Mesendoderm (in vitro differentiated cells): ENCODE measurements at regions not wholly inside any gene's neighbourhood (a gene's known extent, or its start where the extent isn't known, plus 50 kb on each side); places are given as distances from the start of the nearest gene placed in this dataset.
"Not testable (repeated sequence)": the region's sequence is repeated elsewhere in the genome, so short reads cannot be mapped to it uniquely, and the experiment has no call there.

Experiments used
- DNase-seq: peaks from one replicate; pipeline ENCODE4 v3.0.0; 2013
- H2AK5ac ChIP-seq: 2 replicates; pipeline ENCODE4 v1.6.1; 2013; ENCODE audit warnings: low read length, inconsistent platforms
- H2BK120ac ChIP-seq: 2 replicates; pipeline ENCODE4 v1.6.1; 2013; ENCODE audit warnings: low read depth, mild to moderate bottlenecking, low read length, moderate library complexity, mixed read lengths
- H2BK15ac ChIP-seq: replicated peaks from 2 replicates; pipeline ENCODE4 v1.6.1; 2013; ENCODE audit warnings: low read depth, mild to moderate bottlenecking, moderate library complexity
- H2BK5ac ChIP-seq: 2 replicates; pipeline ENCODE4 v1.6.1; 2013; ENCODE audit warnings: low read length, inconsistent platforms
- H3K18ac ChIP-seq: 2 replicates; pipeline ENCODE4 v1.6.1; 2013; ENCODE audit warnings: mild to moderate bottlenecking, low read length, mixed read lengths
- H3K23ac ChIP-seq: one replicate; pipeline ENCODE4 v1.6.1; 2013; ENCODE audit warnings: low read length
- H3K27ac ChIP-seq: 2 replicates; pipeline ENCODE4 v1.5.1; 2013; ENCODE audit warnings: low read depth, mild to moderate bottlenecking, inconsistent platforms, low read length, moderate library complexity
- H3K27me3 ChIP-seq: 2 replicates; pipeline ENCODE4 v1.6.1; 2013; ENCODE audit warnings: low read length, control low read depth, mild to moderate bottlenecking, inconsistent platforms; ENCODE audit not compliant: insufficient read depth, poor library complexity
- H3K36me3 ChIP-seq: 2 replicates; pipeline ENCODE4 v1.6.1; 2013; ENCODE audit warnings: low read length, inconsistent platforms; ENCODE audit not compliant: control insufficient read depth, insufficient read depth
- H3K4ac ChIP-seq: one replicate; pipeline ENCODE4 v1.6.1; 2013; ENCODE audit warnings: low read depth, mild to moderate bottlenecking, low read length, moderate library complexity
- H3K4me1 ChIP-seq: 2 replicates; pipeline ENCODE4 v1.6.1; 2013; ENCODE audit warnings: low read depth, low read length, inconsistent platforms; ENCODE audit not compliant: control insufficient read depth
- H3K4me2 ChIP-seq: 2 replicates; pipeline ENCODE4 v1.6.1; 2013; ENCODE audit warnings: low read length
- H3K4me3 ChIP-seq: 2 replicates; pipeline ENCODE4 v1.5.1; 2013; ENCODE audit warnings: mild to moderate bottlenecking, low read length
- H3K56ac ChIP-seq: one replicate; pipeline ENCODE4 v1.6.1; 2013; ENCODE audit warnings: low read length
- H3K79me1 ChIP-seq: 2 replicates; pipeline ENCODE4 v1.6.1; 2013; ENCODE audit warnings: low read length, inconsistent platforms
- H3K79me2 ChIP-seq: 2 replicates; pipeline ENCODE4 v1.6.1; 2013; ENCODE audit warnings: mild to moderate bottlenecking, low read length; ENCODE audit not compliant: control insufficient read depth, insufficient read depth
- H3K9ac ChIP-seq: 2 replicates; pipeline ENCODE4 v1.6.1; 2013; ENCODE audit warnings: low read length, inconsistent platforms
- H4K5ac ChIP-seq: one replicate; pipeline ENCODE4 v1.6.1; 2013; ENCODE audit warnings: low read length
- H4K8ac ChIP-seq: one replicate; pipeline ENCODE4 v1.6.1; 2013; ENCODE audit warnings: low read depth, mild to moderate bottlenecking, control low read depth, low read length, moderate library complexity
- WGBS: extraction: QIAGEN DNeasy Blood & Tissue Kit; methylation state at CpG from one replicate; pipeline ENCODE4 v1.1.7; 2013; ENCODE audit warnings: low lambda C conversion rate, missing lambda C conversion rate; ENCODE audit not compliant: insufficient coverage; ENCODE audit errors: extremely low coverage; 5-methylcytosine and 5-hydroxymethylcytosine counted together

DNA sequence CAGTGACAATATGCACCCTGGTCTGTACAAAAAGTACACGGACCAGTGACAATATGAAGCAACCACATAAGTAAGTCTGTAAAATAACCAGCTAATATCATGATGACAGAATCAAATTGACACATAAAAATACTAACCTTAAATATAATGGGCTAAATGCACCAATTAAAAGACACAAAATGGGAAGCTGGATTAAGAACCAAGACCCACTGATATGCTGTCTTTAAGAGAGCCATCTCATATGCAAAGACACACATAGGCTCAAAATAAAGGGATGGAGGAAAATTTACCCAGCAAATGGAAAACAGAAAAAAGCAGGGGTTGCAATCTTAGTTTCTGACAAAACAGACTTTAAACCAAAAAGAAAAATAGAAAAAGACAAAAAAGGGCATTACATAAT, 70.4 kb upstream of the VCAM1 start:
- Histone ChIP-seq H3K4ac (no peak overlapping the region), H3K56ac (no peak overlapping the region), H3K4me2 (no peak overlapping the region), H3K18ac (no peak overlapping the region), H2BK5ac (no peak overlapping the region), H3K4me3 (no peak overlapping the region), H4K5ac (no peak overlapping the region), H3K23ac (no peak overlapping the region), H2BK15ac (no peak overlapping the region), H2BK120ac (no peak overlapping the region), H3K36me3 (no peaks in the 10 kb centered on the region), H2AK5ac (no peak overlapping the region), H3K9ac (no peak overlapping the region), H3K79me1 (no peaks in the 10 kb centered on the region), H3K27me3 (no peaks in the 10 kb centered on the region), H4K8ac (no peak overlapping the region), H3K27ac (no peak overlapping the region), H3K79me2 (no peaks in the 10 kb centered on the region), H3K4me1 (no peaks in the 10 kb centered on the region)
- DNase-seq: no peak
- no CpG with 5 or more reads among the region's 1 CpG for WGBS

DNA sequence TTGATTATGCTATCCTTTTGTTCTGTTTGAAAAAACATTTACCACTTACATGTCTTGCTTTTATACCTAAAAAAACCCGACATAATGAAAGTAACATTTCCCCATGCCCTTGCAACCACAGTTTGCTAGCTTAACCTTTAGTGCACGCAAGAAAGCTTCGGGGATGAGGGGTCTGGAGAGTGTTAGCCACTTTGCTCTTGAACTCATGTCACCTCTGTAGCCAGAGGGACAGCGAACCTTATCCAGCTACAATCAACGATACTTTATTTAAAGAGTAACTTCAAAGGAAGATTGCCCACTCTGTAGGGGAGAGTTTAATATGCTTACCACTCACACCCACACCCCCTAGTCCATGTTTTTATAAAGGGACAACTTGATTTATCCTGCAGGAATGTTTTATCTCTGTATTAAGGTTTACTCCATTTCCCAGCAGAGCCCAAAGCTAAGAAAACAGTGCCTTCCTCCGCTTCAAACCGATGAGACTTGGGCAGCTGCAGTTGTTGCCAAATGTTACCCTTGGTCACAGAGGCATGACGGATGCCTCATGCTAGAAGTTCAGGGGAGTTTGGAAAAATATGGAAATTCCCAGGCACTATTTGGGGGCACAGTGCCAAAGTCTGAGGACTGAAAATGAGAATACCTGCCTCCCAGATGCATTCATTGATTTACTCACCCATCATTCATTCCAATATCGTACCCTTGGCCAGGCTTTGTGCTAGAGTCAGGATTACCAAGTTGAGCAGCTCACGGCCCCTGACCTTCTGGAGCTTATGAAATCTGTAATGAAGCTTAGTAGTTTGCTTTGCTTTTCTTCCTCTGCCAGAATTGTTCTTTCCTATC, 61.4 kb upstream of the VCAM1 start:
- Histone ChIP-seq H3K23ac (no peak overlapping the region), H2BK5ac (no peak overlapping the region), H3K27ac (no peak overlapping the region), H3K36me3 (no peaks in the 10 kb centered on the region), H3K18ac (no peak overlapping the region), H3K4me3 (no peak overlapping the region), H2AK5ac (no peak overlapping the region), H3K4me1 (no peaks in the 10 kb centered on the region), H3K79me1 (no peaks in the 10 kb centered on the region), H3K79me2 (no peaks in the 10 kb centered on the region), H2BK15ac (no peak overlapping the region), H3K4ac (no peak overlapping the region), H4K8ac (no peak overlapping the region), H3K27me3 (no peaks in the 10 kb centered on the region), H3K4me2 (no peak overlapping the region), H3K9ac (no peak overlapping the region), H2BK120ac (no peak overlapping the region), H4K5ac (no peak overlapping the region), H3K56ac (no peak overlapping the region)
- no CpG with 5 or more reads among the region's 10 CpGs for WGBS
- DNase-seq: no peak

- Histone ChIP-seq H3K79me1 (no peaks in the 10 kb centered on the region), H3K18ac (no peak overlapping the region), H3K27ac (no peak overlapping the region), H2BK120ac (no peak overlapping the region), H2BK15ac (no peak overlapping the region), H3K79me2 (no peaks in the 10 kb centered on the region), H3K4ac (no peak overlapping the region), H3K4me2 (no peak overlapping the region), H4K5ac (no peak overlapping the region), H3K56ac (no peak overlapping the region), H3K27me3 (no peaks in the 10 kb centered on the region), H3K4me1 (no peaks in the 10 kb centered on the region), H3K36me3 (no peaks in the 10 kb centered on the region), H3K4me3 (no peak overlapping the region), H3K9ac (no peak overlapping the region), H4K8ac (no peak overlapping the region), H2BK5ac (no peak overlapping the region), H3K23ac (no peak overlapping the region), H2AK5ac (no peak overlapping the region)
- no peak for DNase-seq
Observed at GRCh38 chr1:100658716-100659026, 60.9 kb upstream of the VCAM1 start.

DNA sequence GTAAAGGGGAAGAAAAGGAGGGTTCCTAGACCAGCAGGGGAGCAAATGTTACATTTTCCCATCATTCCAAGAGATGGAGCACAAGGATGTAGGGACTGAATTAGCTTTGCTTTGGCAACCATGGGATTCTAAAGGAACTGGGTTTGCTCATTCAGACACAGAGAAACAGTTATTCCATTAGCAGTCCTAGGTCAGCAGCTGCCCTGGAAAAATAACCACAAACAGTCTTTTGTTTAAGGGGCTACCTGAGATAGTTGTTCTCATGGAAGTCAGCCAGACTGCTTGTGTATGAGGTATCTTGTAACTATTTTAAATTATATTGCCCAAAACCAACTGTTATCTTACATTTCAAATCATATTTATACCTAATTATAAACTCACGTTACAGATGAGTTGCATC, 58.4 kb upstream of the VCAM1 start:
- no peak for DNase-seq

DNA sequence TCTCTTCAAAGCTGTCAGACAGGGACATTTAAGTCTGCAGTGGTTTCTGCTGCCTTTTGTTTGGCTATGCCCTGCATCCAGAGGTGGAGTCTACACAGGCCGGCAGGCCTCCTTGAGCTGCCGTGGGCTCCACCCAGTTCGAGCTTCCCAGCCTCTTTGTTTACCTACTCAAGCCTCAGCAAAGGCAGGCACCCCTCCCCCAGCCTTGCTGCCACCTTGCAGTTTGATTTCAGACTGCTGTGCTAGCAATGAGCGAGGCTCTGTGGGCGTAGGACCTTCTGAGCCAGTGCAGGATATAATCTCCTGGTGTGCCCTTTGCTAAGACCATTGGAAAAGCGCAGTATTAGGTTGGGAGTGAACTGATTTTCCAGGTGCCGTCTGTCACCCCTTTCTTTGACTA, 51.0 kb upstream of the VCAM1 start:
- not testable (repeated sequence) for H2BK5ac ChIP-seq, H3K18ac ChIP-seq, H3K4me2 ChIP-seq, H4K5ac ChIP-seq, H3K36me3 ChIP-seq, H3K79me1 ChIP-seq, H3K56ac ChIP-seq, H4K8ac ChIP-seq, H3K4me1 ChIP-seq, H3K9ac ChIP-seq, H2BK15ac ChIP-seq, H3K4me3 ChIP-seq, H3K27ac ChIP-seq, H2BK120ac ChIP-seq, H3K27me3 ChIP-seq, DNase-seq, H3K4ac ChIP-seq, H3K23ac ChIP-seq, H2AK5ac ChIP-seq, H3K79me2 ChIP-seq
- no CpG with 5 or more reads among the region's 7 CpGs for WGBS

More for the DNA sequence above, 58.4 kb upstream of the VCAM1 start:
- Histone ChIP-seq H3K79me2 (no peaks in the 10 kb centered on the region), H3K18ac (no peak overlapping the region), H3K23ac (no peak overlapping the region), H3K56ac (no peak overlapping the region), H3K4me1 (no peaks in the 10 kb centered on the region), H2BK15ac (no peak overlapping the region), H3K4ac (no peak overlapping the region), H3K36me3 (no peaks in the 10 kb centered on the region), H3K79me1 (no peaks in the 10 kb centered on the region), H3K9ac (no peak overlapping the region), H3K27me3 (no peaks in the 10 kb centered on the region), H2AK5ac (no peak overlapping the region), H3K4me2 (no peak overlapping the region), H3K27ac (no peak overlapping the region), H4K8ac (no peak overlapping the region), H2BK5ac (no peak overlapping the region), H3K4me3 (no peak overlapping the region), H2BK120ac (no peak overlapping the region), H4K5ac (no peak overlapping the region)
- 100% methylated on average over 1 of the region's 1 CpG for WGBS
